DND-41 (cell line): ENCODE measurements at regions not wholly inside any gene's neighbourhood (a gene's known extent, or its start where the extent isn't known, plus 50 kb on each side); places are given as distances from the start of the nearest gene placed in this dataset.

Experiments used
- ATAC-seq: fragments of 200-7000 bp; cut with Tn5 transposase; 3 replicates; pipeline ENCODE4 v1.9.1; 2021; ENCODE audit warnings: low read depth; ENCODE audit not compliant: insufficient read depth
- DNase-seq: peaks from one replicate; pipeline ENCODE4 v3.0.0-alpha.2; 2020
- H2AFZ ChIP-seq: 2 replicates; pipeline ENCODE4 v1.6.0; 2012; ENCODE audit warnings: low read depth, low read length
- H3K27ac ChIP-seq: 2 replicates; pipeline ENCODE4 v1.5.1; 2012; ENCODE audit warnings: low read length, inconsistent platforms
- H3K27me3 ChIP-seq: fragments of 200-600 bp; sonication (generic); 2 replicates; pipeline ENCODE4 v1.6.0; 2012; ENCODE audit warnings: low read length, mild to moderate bottlenecking, inconsistent platforms; ENCODE audit not compliant: insufficient read depth, poor library complexity
- H3K36me3 ChIP-seq: 2 replicates; pipeline ENCODE4 v1.5.1; 2012; ENCODE audit warnings: low read length, inconsistent platforms; ENCODE audit not compliant: insufficient read depth
- H3K4me1 ChIP-seq: 2 replicates; pipeline ENCODE4 v1.5.1; 2012; ENCODE audit warnings: mild to moderate bottlenecking, low read length; ENCODE audit not compliant: insufficient read depth
- H3K4me2 ChIP-seq: 2 replicates; pipeline ENCODE4 v1.6.0; 2012; ENCODE audit warnings: mild to moderate bottlenecking, moderate library complexity, low read length, inconsistent platforms; ENCODE audit not compliant: insufficient read depth
- H3K4me3 ChIP-seq, 2 experiments: fragments of 200-600 bp in 1 of 2; shearing (Covaris generic) in 1 of 2; 2 replicates each; pipeline ENCODE4 v1.5.1; 2012 to 2016; ENCODE audit warnings: inconsistent platforms in 2 of 2, low read length in 2 of 2, mild to moderate bottlenecking in 2 of 2, low read depth in 1 of 2, moderate library complexity in 1 of 2
- H3K79me2 ChIP-seq: 2 replicates; pipeline ENCODE4 v1.6.0; 2012; ENCODE audit warnings: low read length, inconsistent platforms; ENCODE audit not compliant: insufficient read depth
- H3K9ac ChIP-seq: 2 replicates; pipeline ENCODE4 v1.6.0; 2012; ENCODE audit warnings: low read depth, mild to moderate bottlenecking, inconsistent platforms, low read length, moderate library complexity
- H3K9me3 ChIP-seq: 2 replicates; pipeline ENCODE4 v1.5.1; 2012; ENCODE audit warnings: low read length, moderate library complexity, mild to moderate bottlenecking, inconsistent platforms; ENCODE audit not compliant: insufficient read depth, severe bottlenecking
- H4K20me1 ChIP-seq: 2 replicates; pipeline ENCODE4 v1.6.0; 2012; ENCODE audit warnings: low read length; ENCODE audit not compliant: insufficient read depth
- EZH2 ChIP-seq: IDR thresholded peaks from 3 replicates; pipeline ENCODE4 v1.6.1; 2012; ENCODE audit warnings: borderline replicate concordance, low read depth, mild to moderate bottlenecking, moderate library complexity, low read length, inconsistent platforms; ENCODE audit not compliant: severe bottlenecking
- TF ChIP-seq, protein P1 (sequence below): IDR thresholded peaks from 2 replicates; pipeline ENCODE4 v1.5.1; 2012; ENCODE audit warnings: borderline replicate concordance, low read length, moderate library complexity, mild to moderate bottlenecking; ENCODE audit not compliant: poor library complexity, severe bottlenecking; ENCODE audit errors: extremely low read depth

DNA sequence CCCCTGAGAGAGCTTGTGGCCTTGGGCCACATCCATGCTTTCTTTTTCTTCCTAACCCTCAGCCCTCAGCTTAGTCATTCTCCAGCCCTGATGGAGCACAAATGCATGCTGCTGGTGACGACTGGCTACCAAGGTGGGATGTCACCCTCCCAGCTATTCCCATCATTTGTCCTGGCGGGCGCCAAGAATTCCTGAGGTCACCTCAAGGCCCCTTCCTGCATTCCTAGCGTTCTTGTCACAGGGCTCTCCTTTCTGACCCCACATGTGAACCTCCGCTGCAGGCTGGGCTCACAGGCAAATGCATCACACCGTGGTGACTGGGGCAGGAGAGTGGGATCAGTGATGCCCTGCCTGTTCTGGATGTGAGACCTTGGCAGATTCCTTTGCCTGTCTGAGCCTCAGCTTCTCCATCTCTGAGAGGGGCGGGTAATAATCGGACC is 53.4 kb upstream of the IFFO2 start:
- Histone ChIP-seq H3K9ac (no peak overlapping the region), H3K79me2 (no peaks in the 10 kb centered on the region), H3K27ac (no peak overlapping the region), H2AFZ (no peak overlapping the region), H3K4me1 (no peaks in the 10 kb centered on the region), H3K9me3 (no peaks in the 10 kb centered on the region), H3K36me3 (no peaks in the 10 kb centered on the region), H3K4me3 (no peak overlapping the region), H3K27me3 (peaks cover 6% of the 10 kb centered on the region), H3K4me2 (no peak overlapping the region), H4K20me1 (no peaks in the 10 kb centered on the region)
- ATAC-seq, result no peak
- no peak for DNase-seq
- TF ChIP-seq, protein P1, sequence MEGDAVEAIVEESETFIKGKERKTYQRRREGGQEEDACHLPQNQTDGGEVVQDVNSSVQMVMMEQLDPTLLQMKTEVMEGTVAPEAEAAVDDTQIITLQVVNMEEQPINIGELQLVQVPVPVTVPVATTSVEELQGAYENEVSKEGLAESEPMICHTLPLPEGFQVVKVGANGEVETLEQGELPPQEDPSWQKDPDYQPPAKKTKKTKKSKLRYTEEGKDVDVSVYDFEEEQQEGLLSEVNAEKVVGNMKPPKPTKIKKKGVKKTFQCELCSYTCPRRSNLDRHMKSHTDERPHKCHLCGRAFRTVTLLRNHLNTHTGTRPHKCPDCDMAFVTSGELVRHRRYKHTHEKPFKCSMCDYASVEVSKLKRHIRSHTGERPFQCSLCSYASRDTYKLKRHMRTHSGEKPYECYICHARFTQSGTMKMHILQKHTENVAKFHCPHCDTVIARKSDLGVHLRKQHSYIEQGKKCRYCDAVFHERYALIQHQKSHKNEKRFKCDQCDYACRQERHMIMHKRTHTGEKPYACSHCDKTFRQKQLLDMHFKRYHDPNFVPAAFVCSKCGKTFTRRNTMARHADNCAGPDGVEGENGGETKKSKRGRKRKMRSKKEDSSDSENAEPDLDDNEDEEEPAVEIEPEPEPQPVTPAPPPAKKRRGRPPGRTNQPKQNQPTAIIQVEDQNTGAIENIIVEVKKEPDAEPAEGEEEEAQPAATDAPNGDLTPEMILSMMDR, result no peak
- TF ChIP-seq EZH2, result no peak

DNA sequence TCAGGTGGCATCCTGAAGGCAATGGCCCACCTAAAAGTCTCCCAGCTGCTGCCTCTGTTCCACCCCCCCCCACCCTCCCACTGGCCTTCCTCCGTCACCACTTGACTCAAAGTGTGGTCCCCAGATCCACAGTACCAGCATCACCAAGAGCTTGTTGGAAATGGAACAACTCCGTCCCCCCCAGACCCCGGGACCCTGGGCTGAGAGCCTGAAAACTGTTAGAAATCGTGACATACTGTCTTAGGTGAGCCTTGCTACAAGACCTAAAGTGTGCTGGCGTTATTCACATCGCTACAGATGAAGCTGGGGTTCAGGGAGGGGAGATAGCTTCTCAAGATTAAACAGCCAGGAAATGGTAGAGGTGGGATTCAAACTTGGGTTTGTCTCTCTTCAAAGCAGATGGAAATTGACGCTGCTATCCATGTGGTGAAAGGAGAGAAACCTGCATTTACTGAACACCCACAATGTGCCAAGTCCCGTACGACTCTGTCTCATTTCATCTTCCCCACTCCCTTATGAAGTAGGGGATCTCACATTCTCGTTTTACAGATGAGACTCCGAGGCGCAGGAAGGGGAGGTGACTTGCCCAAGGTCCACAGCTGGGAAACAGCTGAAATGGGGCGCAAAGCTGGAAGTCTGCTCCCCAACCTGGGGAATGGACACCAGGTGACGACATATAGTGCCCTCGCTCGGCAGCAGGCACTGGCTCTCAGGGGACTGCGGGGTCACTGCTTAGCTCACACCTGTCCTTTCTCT is 52.8 kb upstream of the IFFO2 start:
- Histone ChIP-seq H3K9ac (no peak overlapping the region), H3K27ac (no peak overlapping the region), H3K27me3 (peaks cover 6% of the 10 kb centered on the region), H3K9me3 (no peaks in the 10 kb centered on the region), H3K4me2 (no peak overlapping the region), H3K79me2 (no peaks in the 10 kb centered on the region), H4K20me1 (no peaks in the 10 kb centered on the region), H2AFZ (no peak overlapping the region), H3K4me3 (no peak overlapping the region), H3K36me3 (no peaks in the 10 kb centered on the region), H3K4me1 (no peaks in the 10 kb centered on the region)
- no peak for TF ChIP-seq EZH2
- TF ChIP-seq, protein P1, result no peak
- DNase-seq (no peak), ATAC-seq (no peak)

DNA sequence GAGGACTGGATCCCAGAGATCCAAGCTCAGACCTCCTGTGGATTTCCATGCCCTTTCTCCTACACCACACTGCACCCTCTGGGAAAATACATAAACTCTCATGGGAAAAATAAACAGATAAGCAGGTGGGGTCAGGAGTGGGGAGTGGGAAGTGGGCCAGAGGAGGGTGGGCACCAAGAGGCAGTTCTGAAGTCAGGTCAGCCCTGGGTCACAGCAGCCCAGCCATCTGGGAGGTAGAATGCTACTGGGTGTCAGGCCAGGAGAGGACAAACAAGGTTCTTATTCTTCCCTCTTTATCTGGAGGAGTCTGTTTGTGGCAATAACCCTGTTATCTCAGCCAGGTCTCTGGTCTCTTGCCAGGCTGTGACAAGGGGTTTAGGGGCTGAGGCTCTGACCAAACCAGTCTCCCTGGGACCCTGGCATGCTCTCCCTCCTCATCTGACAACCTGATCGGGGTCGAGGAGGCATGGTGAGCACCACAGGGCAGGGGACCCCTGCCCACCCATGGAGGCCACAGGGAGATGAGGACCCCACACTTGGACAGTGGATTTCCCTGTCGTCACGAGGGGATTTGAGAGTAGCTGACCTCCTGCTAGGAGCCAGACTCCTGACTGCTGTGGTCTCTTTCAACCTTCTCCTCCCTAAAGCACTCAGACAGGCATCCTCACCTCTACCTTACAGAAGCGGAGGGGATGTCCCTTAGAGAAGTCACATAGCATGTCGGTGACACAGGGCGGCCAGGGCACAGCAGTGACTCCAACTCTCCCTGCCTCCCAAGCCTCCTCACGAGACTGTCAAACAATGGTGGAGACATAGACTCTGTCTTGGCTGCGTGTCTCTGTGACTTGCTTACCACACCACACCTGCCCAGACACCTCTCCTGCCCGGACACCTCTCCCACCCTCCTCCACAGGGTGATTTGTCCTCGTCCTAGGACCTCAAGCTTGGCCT is 51.3 kb upstream of the IFFO2 start:
- TF ChIP-seq, protein P1, result no peak
- no peak for TF ChIP-seq EZH2
- DNase-seq, result no peak

More for the DNA sequence above, 51.3 kb upstream of the IFFO2 start:
- Histone ChIP-seq H3K9me3 (no peaks in the 10 kb centered on the region), H2AFZ (no peak overlapping the region), H3K9ac (no peak overlapping the region), H3K4me2 (no peak overlapping the region), H3K36me3 (no peaks in the 10 kb centered on the region), H4K20me1 (no peaks in the 10 kb centered on the region), H3K4me1 (no peaks in the 10 kb centered on the region), H3K27me3 (peaks cover 6% of the 10 kb centered on the region), H3K79me2 (no peaks in the 10 kb centered on the region), H3K27ac (no peak overlapping the region), H3K4me3 (no peak overlapping the region)
- no peak for ATAC-seq
